ENCODE measurements at regions not wholly inside any gene's neighbourhood (a gene's known extent, or its start where the extent isn't known, plus 50 kb on each side); places are given as distances from the start of the nearest gene placed in this dataset.

- ATAC-seq, result no peak
- TF ChIP-seq POLR2A (IDR thresholded peaks at IDR 0.05) (no peak), CTCF (IDR thresholded peaks at IDR 0.05 in 4 of 5, conservative IDR thresholded peaks at IDR 0.05 in 1 of 5) (no peak)
Measured at GRCh38 chr5:155366096-155366495, 352.5 kb downstream of the KIF4B start.

GRCh38 chr5:155367841-155368240, 354.3 kb downstream of the KIF4B start:
- intact Hi-C loops (cut with DNase I; ENCODE audit: low total_unique reads) (no loop called here), in situ Hi-C loops (cut with MboI; ENCODE audit: low sequenced_read_pairs in 4 of 4) (no loop called here)
- ATAC-seq (no peak), DNase-seq (no peak)
- Histone ChIP-seq H3K9me3 (no peaks in the 10 kb centered on the region), H3K27ac (no peak overlapping the region), H3K4me1 (no peaks in the 10 kb centered on the region), H3K36me3 (no peaks in the 10 kb centered on the region), H3K27me3 (no peaks in the 10 kb centered on the region), H3K4me3 (no peak overlapping the region)
- TF ChIP-seq POLR2A (IDR thresholded peaks at IDR 0.05), result no peak

More at GRCh38 chr5:155366096-155366495, 352.5 kb downstream of the KIF4B start:
- in situ Hi-C loops (cut with MboI; ENCODE audit: low sequenced_read_pairs in 4 of 4), result no loop called here
- H3K27ac ChIP-seq, result no peak overlapping the region
- H3K36me3 ChIP-seq, result no peaks in the 10 kb centered on the region
- no peaks in the 10 kb centered on the region for H3K27me3 ChIP-seq
- intact Hi-C loops (cut with DNase I; ENCODE audit: low total_unique reads), result no loop called here
- H3K4me3 ChIP-seq, result no peak overlapping the region
- H3K9me3 ChIP-seq, result no peaks in the 10 kb centered on the region
- H3K4me1 ChIP-seq, result no peaks in the 10 kb centered on the region
- DNase-seq, result no peak

GRCh38 chr5:155368490-155368889, 354.9 kb downstream of the KIF4B start:
- intact Hi-C loops (cut with DNase I; ENCODE audit: low total_unique reads) (no loop called here), in situ Hi-C loops (cut with MboI; ENCODE audit: low sequenced_read_pairs in 4 of 4) (no loop called here)
- TF ChIP-seq POLR2A (IDR thresholded peaks at IDR 0.05) (no peak), CTCF (IDR thresholded peaks at IDR 0.05 in 4 of 5, conservative IDR thresholded peaks at IDR 0.05 in 1 of 5) (no peak)
- Histone ChIP-seq H3K27ac (no peak overlapping the region), H3K4me1 (no peaks in the 10 kb centered on the region), H3K36me3 (no peaks in the 10 kb centered on the region), H3K4me3 (no peak overlapping the region), H3K9me3 (no peaks in the 10 kb centered on the region), H3K27me3 (no peaks in the 10 kb centered on the region)
- DNase-seq, result no peak
- ATAC-seq, result no peak

- no peak for DNase-seq
- TF ChIP-seq POLR2A (IDR thresholded peaks at IDR 0.05), result no peak
- no peak for TF ChIP-seq CTCF (IDR thresholded peaks at IDR 0.05 in 4 of 5, conservative IDR thresholded peaks at IDR 0.05 in 1 of 5)
- no peaks in the 10 kb centered on the region for H3K9me3 ChIP-seq
- no peak for ATAC-seq
- intact Hi-C loops (cut with DNase I; ENCODE audit: low total_unique reads) (no loop called here), in situ Hi-C loops (cut with MboI; ENCODE audit: low sequenced_read_pairs in 4 of 4) (no loop called here)
- no peak overlapping the region for H3K4me3 ChIP-seq
- H3K27ac ChIP-seq, result no peak overlapping the region
- no peaks in the 10 kb centered on the region for H3K4me1 ChIP-seq
- H3K36me3 ChIP-seq, result no peaks in the 10 kb centered on the region
- H3K27me3 ChIP-seq, result no peaks in the 10 kb centered on the region
Measured at GRCh38 chr5:155380480-155380879, 366.9 kb downstream of the KIF4B start.

- DNase-seq, result no peak
- H3K36me3 ChIP-seq, result no peaks in the 10 kb centered on the region
- no peak overlapping the region for H3K27ac ChIP-seq
- no peak for TF ChIP-seq CTCF (IDR thresholded peaks at IDR 0.05 in 4 of 5, conservative IDR thresholded peaks at IDR 0.05 in 1 of 5)
- no peaks in the 10 kb centered on the region for H3K27me3 ChIP-seq
- no peaks in the 10 kb centered on the region for H3K4me1 ChIP-seq
- in situ Hi-C loops (cut with MboI; ENCODE audit: low sequenced_read_pairs in 4 of 4) (no loop called here), intact Hi-C loops (cut with DNase I; ENCODE audit: low total_unique reads) (no loop called here)
- no peak overlapping the region for H3K4me3 ChIP-seq
- no peak for ATAC-seq
- H3K9me3 ChIP-seq, result no peaks in the 10 kb centered on the region
Measured at GRCh38 chr5:155381654-155382053, 368.1 kb downstream of the KIF4B start.

Measured in gastrocnemius medialis (tissue), 4 donors.